NCI-H510A (cell line): ENCODE measurements at regions not wholly inside any gene's neighbourhood (a gene's known extent, or its start where the extent isn't known, plus 50 kb on each side); places are given as distances from the start of the nearest gene placed in this dataset.

Source experiments
- DNase-seq: peaks from one replicate; lab custom pipeline; 2025; lab: John Stamatoyannopoulos, UW

DNA sequence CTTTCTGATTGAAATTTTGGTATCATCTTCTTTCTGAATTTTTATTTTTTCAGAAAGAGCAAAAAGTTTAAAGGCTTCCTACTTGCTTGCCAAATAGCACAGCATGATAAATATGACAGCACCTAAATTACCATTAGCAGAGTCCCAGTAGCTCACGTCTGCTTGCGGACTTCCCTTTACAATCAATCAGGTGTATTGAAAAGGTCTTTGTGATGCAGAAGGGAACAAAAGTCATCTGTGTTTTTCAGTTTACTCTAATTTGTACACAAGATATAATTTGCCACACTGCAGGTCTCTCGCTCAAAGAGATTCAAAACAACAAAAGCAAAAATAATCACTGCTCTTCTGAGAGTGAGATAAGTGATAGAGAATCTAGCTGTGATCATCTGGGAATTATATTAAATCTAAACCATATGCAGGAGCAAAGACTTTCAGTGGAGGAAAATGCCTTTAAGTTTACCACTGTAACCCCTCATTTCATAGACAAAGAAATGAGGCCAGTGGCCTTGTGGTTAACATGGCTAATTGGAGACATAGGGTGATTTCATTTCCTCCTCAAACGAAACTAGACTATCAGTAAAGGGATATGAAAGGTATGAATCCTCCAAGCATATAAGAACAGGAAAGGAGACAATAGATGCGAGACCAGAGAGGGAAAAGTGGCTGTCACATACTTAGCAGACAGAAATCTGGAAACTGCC, 240.8 kb upstream of the TMPO start:
- DNase-seq = no peak

DNA sequence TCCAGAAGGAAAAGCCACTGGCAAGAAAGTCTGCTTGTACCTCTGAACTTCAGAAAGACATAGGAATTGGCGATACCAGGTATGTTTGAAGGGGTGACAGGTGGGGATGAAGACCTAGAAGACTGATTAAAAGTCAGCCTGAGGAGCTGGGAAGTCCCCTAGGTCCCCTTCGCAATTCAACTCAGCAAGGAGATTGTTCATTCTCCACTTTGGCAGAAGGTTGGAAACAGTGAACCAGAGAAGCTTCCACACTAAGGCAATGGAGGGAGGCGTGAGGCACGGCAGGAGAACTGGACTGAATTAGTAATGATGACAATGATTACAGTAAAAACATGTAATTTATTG, 240.3 kb upstream of the TMPO start:
- no peak for DNase-seq

DNA sequence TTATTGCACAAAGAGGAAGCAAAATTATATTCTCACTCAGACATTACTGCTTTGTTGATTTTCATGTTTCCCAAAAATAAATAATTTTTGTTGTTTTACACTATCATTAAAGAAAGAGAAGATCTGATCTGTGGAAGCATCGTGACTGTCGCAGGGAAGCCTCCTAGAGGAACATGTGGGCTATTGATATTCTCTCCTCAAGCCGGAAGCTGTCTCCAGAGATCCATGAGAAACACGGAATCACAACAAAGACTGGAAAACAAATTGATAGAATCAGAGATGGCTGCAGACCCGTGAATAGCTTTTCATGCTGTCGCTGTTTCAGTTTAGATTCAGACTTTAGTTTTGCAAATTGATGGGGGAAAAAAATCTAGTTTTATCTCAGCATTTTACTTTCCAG, 235.2 kb upstream of the TMPO start:
- no peak for DNase-seq

DNA sequence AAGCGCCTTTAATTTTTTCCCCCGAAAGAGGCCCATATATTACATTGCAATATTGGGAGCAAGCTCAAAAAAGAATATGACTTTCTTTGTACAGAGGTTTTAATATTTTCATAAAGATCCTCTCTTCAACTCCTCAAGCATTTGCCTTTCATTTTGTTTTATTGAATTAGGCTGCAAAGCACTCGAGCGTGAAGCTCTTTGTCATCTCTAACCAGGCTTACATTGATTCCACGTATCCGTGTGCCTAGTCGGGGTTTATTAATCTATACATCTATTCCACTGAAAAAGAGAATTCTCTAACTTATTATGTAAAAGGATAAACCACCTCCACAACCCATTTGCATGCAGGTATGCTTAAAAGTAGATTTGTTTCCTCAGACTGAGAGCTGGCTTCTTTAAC, 234.8 kb upstream of the TMPO start:
- DNase-seq = no peak

DNA sequence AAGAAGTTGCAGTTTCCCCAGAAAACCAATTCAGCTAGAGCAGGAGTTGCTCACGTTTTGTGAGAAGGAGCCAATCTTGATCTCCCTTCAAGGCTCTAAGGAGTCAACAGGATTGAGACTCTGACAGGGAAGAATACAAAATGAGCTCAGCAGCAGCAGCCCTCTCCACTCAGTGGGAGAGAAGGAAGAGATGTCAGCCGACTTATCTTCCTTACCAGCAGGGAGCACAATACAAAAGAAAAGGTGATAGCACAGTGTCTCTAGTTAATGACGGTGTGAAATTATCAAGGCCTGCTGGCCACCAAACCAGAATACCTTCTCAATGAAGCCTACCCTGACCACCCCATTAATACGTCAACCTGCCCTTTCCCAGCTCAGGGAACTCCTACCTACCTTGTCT, 223.6 kb upstream of the TMPO start:
- DNase-seq = no peak

DNA sequence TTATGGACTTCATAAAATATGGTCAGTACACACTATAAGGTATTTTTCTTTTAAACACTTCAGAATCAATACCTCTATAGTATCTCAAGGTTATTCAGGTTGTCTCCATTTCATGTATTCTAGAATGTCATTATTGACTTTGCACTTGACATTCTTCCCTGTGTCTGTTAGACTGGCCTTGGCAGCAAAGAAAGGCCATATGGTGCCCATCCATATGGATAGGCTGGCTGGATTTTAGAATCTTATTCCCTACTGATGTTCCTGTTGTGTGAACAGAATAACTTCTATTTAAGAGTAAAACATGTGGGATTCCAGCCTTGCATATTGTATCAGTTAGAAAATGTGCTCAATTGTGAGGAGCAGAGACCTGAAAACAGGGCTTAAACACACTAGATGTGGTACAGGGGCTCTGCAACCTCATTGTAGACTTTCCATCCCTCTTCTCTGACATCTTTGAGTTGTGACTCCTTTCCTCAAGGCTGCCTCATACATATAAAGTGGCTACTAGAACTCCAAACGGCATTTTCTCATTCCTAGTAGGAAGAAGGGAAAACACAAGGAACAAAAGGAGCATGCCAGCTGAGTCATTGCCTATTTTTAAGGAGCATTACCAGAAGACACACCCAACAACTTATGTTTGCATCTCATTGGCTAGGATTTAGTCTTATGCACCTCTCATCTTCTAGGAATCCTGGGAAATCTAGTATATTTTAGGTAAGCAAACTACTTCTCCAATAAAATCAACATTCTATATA, 221.2 kb upstream of the TMPO start:
- no peak for DNase-seq

DNA sequence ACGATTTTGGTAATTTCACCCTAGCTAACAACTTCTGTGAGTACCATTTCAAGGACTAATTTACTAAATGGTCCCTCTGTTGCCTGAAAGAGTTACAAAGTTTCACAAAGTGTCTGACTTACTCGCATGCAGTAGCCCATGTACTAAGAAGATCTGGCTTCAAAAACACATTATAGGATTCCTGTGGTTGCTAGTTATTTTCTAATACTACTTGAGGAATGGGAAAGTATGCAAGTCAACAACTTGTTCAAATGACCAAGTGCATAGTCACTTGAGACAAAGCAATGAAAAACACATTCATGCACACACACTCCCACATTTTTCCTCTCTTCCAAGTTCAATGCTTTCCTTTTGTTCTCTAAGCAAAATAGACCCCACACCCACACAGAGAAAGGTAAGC, 219.7 kb upstream of the TMPO start:
- no peak for DNase-seq

DNA sequence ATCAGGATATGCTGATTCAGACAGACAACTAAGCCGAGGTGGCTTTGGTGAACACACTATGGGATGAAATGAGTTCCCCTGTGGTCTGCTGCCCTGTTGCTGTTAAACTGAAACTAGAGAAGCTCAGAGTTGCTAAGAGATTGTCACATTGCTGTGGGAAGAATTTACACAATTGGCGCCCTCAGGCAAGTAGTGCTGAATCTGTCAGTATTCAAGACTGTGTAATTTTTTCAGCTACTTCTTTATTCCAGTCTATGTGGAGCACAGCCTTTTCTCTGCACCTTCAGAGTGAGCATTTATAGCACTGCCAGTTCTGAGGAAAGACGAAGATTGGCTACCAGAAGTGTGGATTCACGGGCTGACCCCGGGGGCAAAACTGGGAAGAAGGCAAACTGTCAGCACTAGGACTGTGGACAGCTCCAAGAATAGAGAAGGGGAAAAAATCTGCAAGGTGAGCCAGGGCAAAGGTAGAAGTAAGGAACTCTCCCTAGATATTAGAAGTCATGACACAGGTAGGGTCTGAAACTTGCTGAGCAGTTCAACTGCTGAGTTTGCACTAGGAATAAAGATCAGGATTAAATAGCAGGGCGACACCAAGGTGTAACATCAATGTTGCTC, 218.8 kb upstream of the TMPO start:
- DNase-seq = no peak

DNA sequence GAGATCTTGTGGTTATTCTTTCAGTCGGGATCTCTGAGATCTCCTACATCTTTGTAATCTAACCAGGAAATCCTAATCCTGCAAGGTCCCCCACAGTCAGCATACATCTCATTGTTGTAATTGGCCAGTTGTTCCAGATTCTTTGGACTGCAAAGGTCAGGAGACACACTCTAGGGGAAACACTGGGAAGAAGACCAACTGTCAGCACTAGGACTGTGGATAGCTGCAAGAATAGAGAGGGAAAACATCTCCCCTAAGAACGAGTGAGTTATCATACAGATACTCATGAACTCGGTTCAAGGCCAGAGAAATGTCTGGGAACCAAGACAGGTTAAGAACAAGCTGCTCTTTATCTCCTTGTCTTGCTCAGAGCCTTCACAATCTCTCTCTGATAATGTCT, 217.9 kb upstream of the TMPO start:
- DNase-seq = no peak

DNA sequence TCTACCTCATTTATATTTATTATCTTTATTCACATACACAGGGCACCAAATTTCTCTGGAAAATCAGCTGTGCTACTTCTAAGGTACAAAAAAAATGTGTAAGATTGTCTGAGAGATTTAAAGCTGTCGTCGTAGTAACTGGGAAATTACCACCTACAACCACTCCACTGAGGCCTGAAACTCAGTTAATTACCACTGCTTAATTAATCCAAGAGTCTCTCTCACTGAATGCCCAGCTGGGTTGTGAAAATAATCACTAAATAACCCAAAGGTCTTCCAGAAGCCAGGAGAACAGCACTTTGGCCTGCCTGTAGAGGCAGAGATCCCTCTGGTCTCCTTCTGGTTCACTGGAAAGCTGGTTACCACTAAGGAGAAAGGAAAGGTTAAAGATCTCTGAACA, 207.2 kb upstream of the TMPO start:
- no peak for DNase-seq

DNA sequence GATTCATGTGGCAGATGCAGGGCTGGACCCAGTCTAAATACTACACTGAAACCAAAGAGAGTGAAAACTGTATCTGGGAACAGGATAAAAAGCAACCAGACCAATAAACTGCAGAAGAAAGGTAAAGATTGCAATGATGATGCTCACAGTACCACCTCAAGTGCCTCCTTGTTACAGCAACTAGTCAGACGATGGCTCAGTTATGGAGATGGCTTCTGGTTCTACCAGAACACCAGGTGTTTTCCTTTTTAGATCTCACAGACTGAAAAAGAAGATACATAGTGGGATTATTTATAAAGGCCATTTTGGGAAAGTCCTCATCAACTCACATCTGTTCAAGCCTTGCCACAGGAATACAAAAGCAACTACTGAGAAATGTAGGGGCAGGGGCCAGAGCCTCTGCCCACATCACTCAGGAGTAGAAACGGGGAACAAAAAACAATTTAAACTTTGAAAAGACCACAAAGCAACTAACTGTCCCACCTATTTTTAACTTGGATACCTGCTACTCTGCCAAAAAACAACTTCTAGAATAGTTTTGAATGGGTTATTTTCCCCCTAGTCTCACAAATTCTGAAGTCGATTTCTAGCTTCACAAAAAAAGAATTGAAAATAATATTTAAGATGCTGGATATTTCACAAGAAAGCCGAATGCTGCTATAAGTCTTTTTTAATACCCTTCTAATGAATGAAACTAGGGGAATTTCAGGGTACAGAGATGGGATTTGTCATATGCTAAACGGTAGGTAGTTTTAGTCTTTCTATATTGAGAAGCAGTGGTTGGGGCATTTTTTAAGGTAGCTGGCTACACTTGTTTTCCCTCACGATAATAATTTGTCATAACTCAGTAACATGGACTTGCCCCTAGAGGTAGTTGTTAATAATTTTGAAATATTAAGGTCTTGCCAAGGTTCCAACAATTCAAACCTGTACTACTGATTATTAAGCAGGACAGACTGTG, 197.2 kb upstream of the TMPO start:
- no peak for DNase-seq

DNA sequence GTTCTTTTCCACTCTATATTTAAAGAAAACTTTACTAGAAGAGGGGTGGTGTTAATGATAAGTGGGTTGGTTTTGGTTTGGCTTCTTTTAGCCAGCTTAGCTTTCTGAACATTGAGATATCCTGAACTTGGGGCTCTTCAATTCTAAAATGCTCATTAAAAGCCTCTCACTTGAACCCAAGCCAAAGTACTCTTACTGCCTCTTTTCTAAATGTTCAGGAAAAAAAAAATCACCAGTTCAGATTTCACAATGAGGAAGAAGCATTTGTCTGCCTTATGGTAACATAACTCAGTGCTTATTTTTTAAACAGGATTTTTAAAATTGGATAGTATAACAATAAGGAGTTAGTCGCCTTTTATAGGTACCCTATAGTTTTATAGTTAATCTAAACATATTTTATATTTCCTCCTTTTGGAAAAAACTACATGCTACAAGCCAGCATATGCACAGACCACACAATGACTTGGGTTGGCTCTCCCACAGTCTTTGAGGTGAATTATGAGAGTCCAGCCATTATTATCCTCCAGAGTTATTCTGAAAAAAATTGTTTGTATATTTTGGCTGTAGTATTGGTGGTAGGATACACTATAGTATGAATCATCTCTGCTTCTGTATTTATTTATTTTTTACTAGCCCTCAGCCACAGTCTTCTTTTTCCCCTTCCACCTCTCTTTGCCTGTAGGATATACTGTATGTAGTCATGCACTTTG, 195.5 kb upstream of the TMPO start:
- DNase-seq = no peak

DNA sequence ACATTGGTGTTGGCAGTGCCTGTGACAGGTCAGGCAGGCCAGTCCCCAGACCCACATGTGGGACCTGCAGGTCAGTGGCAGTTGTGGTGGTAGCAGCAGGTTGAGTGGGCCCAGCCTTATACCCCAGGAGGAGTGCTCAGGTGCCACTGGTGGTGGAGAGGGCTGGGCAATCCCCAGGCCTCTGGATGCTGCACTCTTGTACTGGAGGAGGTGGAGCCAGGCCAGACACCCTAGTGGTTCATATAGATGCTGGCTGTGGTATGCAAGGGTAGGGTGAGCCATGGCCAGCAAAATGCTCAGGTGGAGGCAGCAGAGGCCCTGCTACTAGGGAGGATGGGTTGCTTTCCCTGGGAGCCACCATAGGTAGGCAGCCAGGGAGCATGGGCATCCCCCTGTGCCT, 190.4 kb upstream of the TMPO start:
- no peak for DNase-seq

DNA sequence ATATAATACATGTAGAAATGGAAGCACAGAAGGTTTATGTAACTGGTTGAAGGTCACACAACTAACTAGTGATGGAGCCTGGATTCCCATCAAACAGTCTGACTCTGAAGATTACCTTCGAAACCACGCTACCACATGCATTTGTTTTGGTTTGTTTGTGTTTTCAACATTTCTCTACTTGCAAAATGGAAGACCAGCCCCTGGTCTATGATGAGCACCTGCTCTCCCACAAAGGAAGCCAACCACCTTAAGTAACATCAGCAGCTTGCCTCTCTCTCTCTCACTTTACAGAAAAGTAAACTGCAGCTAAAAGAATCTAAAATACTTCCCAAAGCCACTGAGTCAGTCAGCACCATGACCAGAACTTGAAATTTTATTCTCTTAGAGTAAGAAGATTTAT, 186.9 kb upstream of the TMPO start:
- no peak for DNase-seq

DNA sequence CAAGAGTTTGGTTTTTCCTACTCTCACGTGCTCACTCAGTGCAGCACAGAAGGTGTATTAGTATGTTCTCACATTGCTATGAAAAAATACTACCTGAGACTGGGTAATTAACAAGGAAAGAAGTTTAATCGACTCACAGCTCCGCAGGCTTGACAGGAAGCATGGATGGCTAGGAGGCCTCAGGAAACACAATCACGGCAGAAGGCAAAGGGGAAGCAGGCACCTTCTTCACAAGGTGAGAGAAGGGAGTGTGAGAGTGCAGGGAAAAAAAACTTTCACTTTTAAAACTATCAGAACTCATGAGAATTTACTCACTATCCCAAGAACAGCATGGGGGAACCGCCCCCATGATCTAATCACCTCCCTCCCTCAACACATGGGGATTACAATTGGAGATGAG, 185.8 kb upstream of the TMPO start:
- DNase-seq = no peak

DNA sequence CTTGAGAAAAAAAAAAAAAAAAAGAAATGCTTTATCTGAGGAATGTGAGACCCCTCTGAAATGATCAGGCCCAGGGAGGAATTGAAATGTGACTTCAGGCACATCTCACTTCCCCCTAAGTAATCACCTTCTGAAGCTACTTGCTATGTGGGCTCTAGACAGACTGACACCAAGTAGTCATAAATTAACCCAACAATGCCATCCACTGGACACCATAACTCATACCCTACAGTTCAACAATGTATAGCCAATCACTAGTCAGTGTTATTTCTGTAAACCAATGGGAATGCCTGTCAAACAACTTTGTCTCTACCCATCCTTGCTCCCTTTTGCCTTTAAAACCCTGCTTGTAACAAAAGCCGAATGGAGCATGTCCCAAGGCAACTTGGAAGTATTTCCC, 182.7 kb upstream of the TMPO start:
- no peak for DNase-seq

DNA sequence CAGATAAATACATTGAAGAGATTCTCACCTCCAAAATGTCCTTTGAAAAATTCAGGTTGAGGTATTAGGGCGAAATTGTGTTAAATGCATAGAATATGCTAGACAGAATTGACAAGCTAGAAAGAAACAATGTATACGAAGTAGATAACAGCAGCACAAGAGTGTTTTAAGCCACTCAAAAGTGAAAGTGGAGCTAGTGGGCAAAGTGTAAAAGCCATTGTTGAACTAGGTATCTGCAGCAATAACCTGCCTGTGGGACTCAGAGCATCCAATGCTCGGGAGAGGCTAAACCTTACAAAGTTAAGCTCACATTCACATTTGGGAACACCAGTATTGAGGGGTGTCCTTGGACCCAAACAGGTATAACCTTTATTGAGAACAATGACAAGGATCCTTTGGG, 180.6 kb upstream of the TMPO start:
- no peak for DNase-seq

DNA sequence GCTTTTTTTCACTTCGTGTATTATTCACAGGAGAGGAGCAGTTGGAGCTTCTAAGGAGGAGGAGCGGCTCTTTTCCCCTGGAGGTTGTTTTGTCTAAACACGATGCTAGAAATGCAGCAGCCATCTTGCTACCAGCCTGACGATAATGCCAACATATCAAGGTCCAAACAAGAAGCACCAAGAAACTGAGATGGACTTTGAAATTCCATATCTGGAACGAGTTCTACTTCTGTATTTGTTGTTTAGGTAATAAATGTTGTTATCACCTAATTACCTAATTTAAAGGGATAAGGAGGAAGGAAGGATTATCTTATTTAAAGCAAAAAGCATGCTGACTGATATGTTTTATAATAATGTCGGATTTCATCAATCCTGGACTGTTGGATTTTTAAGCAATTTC, 174.4 kb upstream of the TMPO start:
- DNase-seq = no peak

DNA sequence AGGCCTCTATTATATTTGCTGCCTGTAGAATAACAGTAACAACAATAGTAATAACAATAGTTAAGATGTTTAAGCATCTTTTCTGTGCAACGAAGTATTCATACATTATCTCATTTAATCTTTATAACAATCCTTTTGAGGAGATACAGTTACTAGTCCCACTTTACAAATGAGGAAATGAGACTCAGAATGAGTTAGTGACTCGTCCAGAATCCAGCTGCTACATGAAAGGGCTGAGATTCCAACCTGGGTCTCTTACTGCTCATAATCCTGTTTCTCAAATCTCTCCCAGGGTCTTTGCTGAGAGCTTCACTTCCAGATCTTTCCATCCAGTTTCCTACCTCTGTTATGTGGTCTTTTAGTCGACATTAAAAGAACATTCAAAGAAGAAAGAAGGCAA, 173.7 kb upstream of the TMPO start:
- DNase-seq = no peak

DNA sequence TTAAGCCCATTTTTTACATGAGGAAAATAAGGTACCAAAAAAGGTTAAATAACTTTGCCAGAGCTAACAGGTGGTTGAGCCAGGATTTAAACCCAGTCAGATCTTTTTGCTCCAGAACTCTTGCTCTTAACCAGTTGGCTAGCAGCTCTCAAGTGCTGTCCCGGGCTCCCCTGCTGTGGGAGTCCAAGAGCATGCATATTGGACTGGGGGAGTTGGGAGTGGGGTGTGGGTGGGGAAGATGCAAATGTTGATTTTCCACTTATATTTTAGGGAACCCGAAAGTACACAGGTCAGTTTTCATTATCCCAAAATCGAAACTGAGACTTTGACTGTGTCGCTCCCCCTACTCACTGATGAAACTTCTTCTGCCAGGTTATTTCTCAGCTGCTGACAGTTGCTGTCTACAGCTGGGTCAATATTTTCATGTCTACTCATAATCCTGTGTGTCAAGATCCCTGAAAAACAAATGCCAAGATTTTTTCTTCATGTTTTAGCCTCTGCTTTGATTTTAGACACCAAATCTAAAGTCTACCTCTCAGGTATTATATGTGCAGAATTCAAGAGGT, 172.3 kb upstream of the TMPO start:
- no peak for DNase-seq
